ENCODE measurements at regions not wholly inside any gene's neighbourhood (a gene's known extent, or its start where the extent isn't known, plus 50 kb on each side); places are given as distances from the start of the nearest gene placed in this dataset.
"Not testable (repeated sequence)": the region's sequence is repeated elsewhere in the genome, so short reads cannot be mapped to it uniquely, and the experiment has no call there.

DNA sequence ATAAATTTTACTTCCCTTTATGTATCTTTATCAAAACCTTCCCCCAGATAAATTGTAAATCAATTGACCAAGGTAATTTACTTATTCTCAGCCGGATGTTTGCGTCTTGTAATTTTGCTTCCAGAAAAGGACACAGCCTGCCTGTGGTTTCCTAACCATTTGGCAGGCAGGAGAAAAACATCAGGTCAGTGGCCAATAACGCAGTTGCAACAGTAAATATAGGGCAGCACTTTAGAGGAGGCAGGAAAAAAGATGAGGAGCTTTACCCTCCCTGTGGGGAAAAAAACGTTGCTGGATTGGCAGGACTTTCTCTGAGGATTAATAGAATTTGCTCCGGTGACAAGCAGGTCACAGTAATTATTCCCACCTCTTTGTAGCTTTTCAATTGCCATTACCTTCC, 2618.1 kb downstream of the ARAP2 start:
- DNase-seq, result no peak

GRCh38 chr4:33628296-33628695, 2616.0 kb downstream of the ARAP2 start:
- no peak for DNase-seq

- DNase-seq, result no peak
Observed at GRCh38 chr4:33649015-33649414, 2595.3 kb downstream of the ARAP2 start.

GRCh38 chr4:33649471-33649870, 2594.8 kb downstream of the ARAP2 start:
- no peak for DNase-seq

GRCh38 chr4:33650036-33650435, 2594.3 kb downstream of the ARAP2 start:
- DNase-seq, result no peak

DNA sequence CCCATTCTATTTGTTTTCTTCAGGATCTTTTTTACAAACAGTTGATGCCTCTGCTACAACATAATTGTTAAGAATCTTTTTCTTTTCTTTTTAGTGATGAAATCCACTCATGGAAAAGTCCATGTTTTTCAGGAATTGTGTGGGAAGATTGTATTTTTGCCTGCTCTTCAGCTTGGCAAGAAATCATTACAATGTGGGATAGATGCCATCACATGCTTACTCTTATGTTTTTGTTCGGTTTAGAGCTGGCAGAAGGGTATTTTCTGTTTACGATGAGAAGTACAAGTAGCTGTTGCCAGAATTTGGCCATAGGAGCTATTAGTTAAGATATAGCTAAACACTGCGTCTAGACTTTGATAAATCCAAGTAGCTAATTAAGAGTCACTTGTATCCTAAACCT, 2585.3 kb downstream of the ARAP2 start:
- DNase-seq, result no peak

- DNase-seq, result no peak
Observed at GRCh38 chr4:33661636-33662035, 2582.7 kb downstream of the ARAP2 start.

- DNase-seq, result no peak
Observed at GRCh38 chr4:33685939-33686338, 2558.4 kb downstream of the ARAP2 start.

DNA sequence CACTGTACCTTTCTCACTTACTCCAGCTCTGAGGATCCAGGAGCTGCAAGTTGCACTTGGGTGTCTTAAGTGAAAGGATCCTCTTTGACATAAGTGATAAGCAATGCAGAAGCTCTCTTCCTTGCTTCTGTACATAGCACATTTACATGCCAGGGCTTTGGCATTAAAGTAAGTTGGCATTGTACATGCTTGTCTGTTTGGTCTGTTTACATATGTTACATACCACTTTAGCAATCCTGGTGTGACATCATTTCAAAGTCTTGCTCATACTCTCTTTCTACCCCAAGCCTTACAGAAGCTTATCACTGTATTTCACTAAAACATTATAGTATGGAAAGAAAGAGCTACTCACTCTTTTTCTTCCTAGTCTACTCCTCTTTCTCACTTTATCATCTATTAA, 2548.3 kb downstream of the ARAP2 start:
- DNase-seq, result no peak

DNA sequence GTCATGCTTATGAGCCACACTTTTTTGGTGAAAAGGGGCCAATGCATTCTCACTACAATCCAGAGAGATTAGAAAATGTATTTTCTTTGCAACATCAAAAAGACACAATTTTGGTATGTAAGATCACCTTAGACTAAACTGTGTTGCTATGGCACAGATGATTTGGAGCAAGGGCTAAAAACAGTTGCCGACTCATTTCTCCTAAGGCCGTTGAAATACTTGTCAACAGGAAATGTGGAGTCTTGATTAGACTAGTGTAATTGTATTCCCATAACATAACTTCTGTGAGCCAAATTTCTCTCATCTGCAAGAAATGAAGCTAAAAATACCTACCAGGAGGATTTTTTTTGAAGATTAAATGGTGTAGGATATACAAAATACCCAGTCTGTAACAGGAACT, 2547.7 kb downstream of the ARAP2 start:
- no peak for DNase-seq

DNA sequence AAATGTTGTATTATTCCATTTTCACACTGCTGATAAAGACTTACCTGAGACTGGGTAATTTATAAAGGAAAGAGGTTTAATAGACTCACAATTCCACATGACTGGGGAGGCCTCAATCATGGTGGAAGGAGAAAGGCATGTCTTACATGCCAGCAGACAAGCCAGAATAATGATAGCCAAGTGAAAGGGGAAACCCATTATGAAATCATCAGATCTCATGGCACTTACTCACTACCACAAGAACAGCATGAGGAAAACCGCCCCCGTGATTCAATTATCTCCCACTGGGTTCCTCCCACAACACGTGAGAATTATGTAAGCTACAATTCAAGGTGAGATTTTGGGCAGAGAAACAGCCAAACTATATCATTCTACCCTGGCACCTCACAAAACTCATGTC, 2535.1 kb downstream of the ARAP2 start:
- DNase-seq, result no peak

GRCh38 chr4:33711826-33712225, 2532.5 kb downstream of the ARAP2 start:
- no peak for DNase-seq

GRCh38 chr4:33714971-33715370, 2529.3 kb downstream of the ARAP2 start:
- no peak for DNase-seq

DNA sequence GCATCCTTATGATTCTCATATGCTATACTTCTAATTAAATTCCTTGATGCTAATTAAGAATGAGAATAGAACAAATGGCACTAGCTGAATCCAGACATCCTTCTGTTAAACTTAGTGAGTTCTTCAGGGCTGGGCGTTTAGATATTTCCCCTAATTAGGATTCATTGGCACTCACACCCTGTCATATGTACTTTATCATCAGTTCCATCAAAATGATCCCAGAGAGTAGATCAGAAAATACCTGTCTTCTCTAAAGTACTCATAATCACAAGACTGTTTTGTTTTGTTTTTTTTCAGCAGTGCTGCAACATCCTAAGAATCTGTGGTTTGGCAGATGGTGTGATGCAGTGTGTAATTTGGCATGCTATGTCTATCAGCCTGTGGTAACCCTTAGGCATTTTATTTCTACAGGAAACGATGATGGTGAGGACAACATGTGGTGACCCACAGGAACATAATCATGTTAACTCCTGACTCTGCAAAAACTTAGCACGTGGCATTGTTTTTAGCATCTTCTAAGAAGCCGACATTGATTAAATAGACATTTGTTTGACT, 2528.4 kb downstream of the ARAP2 start:
- DNase-seq, result no peak

GRCh38 chr4:33722254-33722653, 2522.1 kb downstream of the ARAP2 start:
- no peak for DNase-seq

- DNase-seq, result no peak
Observed at GRCh38 chr4:33722800-33723516, 2521.4 kb downstream of the ARAP2 start.

DNA sequence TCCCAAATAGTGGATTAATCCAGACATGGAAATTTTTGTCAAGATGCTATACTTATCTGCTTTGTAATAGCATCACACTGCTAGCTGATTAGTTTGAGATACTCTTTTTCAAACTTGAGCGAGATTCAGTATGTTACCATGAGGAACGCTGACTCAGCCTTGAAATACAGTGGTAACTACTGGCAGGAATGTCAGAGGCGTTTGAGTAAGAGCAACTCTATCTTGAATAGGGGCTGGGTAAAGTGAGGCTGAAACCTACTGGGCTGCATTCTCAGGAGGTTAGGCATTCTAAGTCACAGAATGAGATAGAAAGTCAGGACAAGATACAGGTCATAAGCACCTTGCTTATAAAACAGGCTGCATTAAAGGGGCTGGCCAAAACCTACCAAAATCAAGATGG, 2519.6 kb downstream of the ARAP2 start:
- DNase-seq, result no peak

- no peak for DNase-seq
Observed at GRCh38 chr4:33725861-33726260, 2518.5 kb downstream of the ARAP2 start.

- DNase-seq, result no peak
Observed at GRCh38 chr4:33737726-33738125, 2506.6 kb downstream of the ARAP2 start.

GRCh38 chr4:33739884-33740632, 2504.3 kb downstream of the ARAP2 start:
- no peak for DNase-seq

GRCh38 chr4:33740871-33741270, 2503.4 kb downstream of the ARAP2 start:
- not testable (repeated sequence) for DNase-seq

DNA sequence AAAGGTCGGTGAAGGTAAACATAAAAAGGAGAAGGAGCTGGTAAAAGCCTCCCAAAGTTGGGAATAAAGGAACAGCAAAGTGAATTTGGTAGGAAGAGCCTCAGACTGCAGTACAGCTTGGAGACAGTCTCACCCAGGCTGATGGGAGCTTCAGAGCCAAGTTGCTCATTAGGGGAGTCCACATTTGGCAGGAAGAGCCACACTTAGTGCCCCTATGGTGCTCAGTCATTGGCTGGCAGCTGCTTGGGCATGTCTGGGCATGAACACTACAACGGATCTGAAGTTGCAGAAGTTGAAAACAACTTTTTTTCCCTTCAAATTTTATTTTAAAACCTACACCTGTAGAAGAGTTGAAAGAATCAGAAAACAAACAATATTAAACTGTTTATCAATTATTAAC, 2497.3 kb downstream of the ARAP2 start:
- no peak for DNase-seq

- no peak for DNase-seq
Observed at GRCh38 chr4:33751050-33751449, 2493.3 kb downstream of the ARAP2 start.

- no peak for DNase-seq
Observed at GRCh38 chr4:33772582-33772981, 2471.7 kb downstream of the ARAP2 start.
